Dendritic cell treated with granulocyte-macrophage colony-stimulating factor and Interleukin-4, amounts not matched to agents 40 ng/mL and 50 ng/mL, for 4 days (primary cell): ENCODE measurements at regions not wholly inside any gene's neighbourhood (a gene's known extent, or its start where the extent isn't known, plus 50 kb on each side); places are given as distances from the start of the nearest gene placed in this dataset.
"Not testable (repeated sequence)": the region's sequence is repeated elsewhere in the genome, so short reads cannot be mapped to it uniquely, and the experiment has no call there.

Source experiments
- H3K27ac Mint-ChIP-seq: one replicate; pipeline ENCODE4 v1.8.0; 2022; ENCODE audit warnings: mild to moderate bottlenecking, mixed read lengths
- H3K27me3 Mint-ChIP-seq: one replicate; pipeline ENCODE4 v1.8.0; 2022; ENCODE audit warnings: mild to moderate bottlenecking, mixed read lengths
- H3K36me3 Mint-ChIP-seq: one replicate; pipeline ENCODE4 v1.8.0; 2022; ENCODE audit warnings: low read depth, mixed read lengths
- H3K4me1 Mint-ChIP-seq: one replicate; pipeline ENCODE4 v1.8.0; 2022; ENCODE audit warnings: low read depth, mixed read lengths
- H3K4me3 Mint-ChIP-seq: one replicate; pipeline ENCODE4 v1.8.0; 2022; ENCODE audit warnings: mild to moderate bottlenecking, moderate library complexity, mixed read lengths
- H3K9me3 Mint-ChIP-seq: one replicate; pipeline ENCODE4 v1.8.0; 2022; ENCODE audit warnings: mixed read lengths
- intact Hi-C: fragments of 100-400 bp; cut with micrococcal nuclease; formaldehyde crosslinking; loops from one replicate; pipeline ENCODE4 v1.15.0; 2022

- H3K9me3 Mint-ChIP-seq = peaks cover 38% of the 10 kb centered on the region
- no peak overlapping the region for H3K4me3 Mint-ChIP-seq
- no peaks in the 10 kb centered on the region for H3K36me3 Mint-ChIP-seq
These were observed 55.6 kb downstream of the OR4C45 start for GRCh38 chr11:50088231-50088630.

GRCh38 chr11:50098186-50098725 lies 65.6 kb downstream of the OR4C45 start:
- Mint-ChIP-seq H3K4me1 (no peaks in the 10 kb centered on the region), H3K36me3 (no peaks in the 10 kb centered on the region), H3K27ac (no peak overlapping the region), H3K4me3 (no peak overlapping the region), H3K9me3 (peaks cover 24% of the 10 kb centered on the region), H3K27me3 (no peaks in the 10 kb centered on the region)
- intact Hi-C loops = no loop called here

More at GRCh38 chr11:50088231-50088630, 55.6 kb downstream of the OR4C45 start:
- H3K27ac Mint-ChIP-seq = no peak overlapping the region
- intact Hi-C loops = no loop called here
- no peaks in the 10 kb centered on the region for H3K4me1 Mint-ChIP-seq
- no peaks in the 10 kb centered on the region for H3K27me3 Mint-ChIP-seq

DNA sequence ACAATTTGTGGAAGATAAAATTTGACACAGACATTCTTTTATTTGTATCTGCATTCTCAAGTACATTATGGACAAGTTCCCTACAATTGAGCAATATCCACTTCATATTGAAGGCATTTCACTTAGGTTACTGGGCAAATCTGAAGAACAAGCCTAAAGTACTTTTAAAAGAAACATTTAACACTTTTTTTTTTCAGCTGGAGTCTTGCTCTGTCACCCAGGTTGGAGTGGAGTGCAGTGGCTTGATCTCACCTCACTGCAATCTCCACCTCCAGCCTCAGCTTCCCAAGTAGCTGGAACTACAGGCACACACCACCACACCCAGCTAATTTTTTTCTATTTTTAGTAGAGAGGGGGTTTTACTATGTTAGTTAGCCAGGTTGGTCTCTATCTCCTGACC lies 70.2 kb downstream of the OR4C45 start:
- H3K27me3 Mint-ChIP-seq = no peaks in the 10 kb centered on the region
- no peaks in the 10 kb centered on the region for H3K4me1 Mint-ChIP-seq
- H3K27ac Mint-ChIP-seq = no peak overlapping the region

DNA sequence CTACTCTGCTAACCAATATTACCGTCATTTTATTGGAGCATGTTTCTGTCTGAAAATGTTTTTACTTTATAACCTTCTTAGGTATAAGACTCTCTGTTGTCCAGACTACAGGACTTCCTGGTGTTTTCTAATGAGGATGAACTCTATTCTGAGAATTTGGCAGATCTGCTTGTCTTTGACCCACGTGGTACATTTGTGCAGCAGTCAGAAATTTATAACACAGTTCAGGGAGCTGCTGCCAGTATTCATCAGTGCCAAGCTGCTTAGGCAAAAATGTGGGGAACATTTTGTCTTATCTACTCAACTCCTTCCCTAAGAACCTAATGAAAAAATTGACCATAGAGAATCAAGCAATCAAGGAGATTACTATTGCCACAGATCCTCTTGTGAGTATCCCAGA lies 108.0 kb downstream of the OR4C45 start:
- peaks cover 59% of the 10 kb centered on the region for H3K9me3 Mint-ChIP-seq
- intact Hi-C loops, H3K36me3 Mint-ChIP-seq, H3K4me1 Mint-ChIP-seq, H3K27me3 Mint-ChIP-seq, H3K4me3 Mint-ChIP-seq, H3K27ac Mint-ChIP-seq: not testable (repeated sequence)

More for the DNA sequence above, 70.2 kb downstream of the OR4C45 start:
- intact Hi-C loops = no loop called here
- Mint-ChIP-seq H3K36me3 (no peaks in the 10 kb centered on the region), H3K9me3 (peaks cover 11% of the 10 kb centered on the region), H3K4me3 (no peak overlapping the region)

GRCh38 chr11:50146308-50146707 lies 113.6 kb downstream of the OR4C45 start:
- peaks cover 70% of the 10 kb centered on the region for H3K9me3 Mint-ChIP-seq
- H3K4me1 Mint-ChIP-seq, H3K27ac Mint-ChIP-seq, intact Hi-C loops, H3K4me3 Mint-ChIP-seq, H3K27me3 Mint-ChIP-seq, H3K36me3 Mint-ChIP-seq: not testable (repeated sequence)

GRCh38 chr11:50147946-50148345 lies 115.3 kb downstream of the OR4C45 start:
- peaks cover 64% of the 10 kb centered on the region for H3K9me3 Mint-ChIP-seq
- H3K4me3 Mint-ChIP-seq, H3K4me1 Mint-ChIP-seq, H3K27me3 Mint-ChIP-seq, H3K36me3 Mint-ChIP-seq, intact Hi-C loops, H3K27ac Mint-ChIP-seq: not testable (repeated sequence)

DNA sequence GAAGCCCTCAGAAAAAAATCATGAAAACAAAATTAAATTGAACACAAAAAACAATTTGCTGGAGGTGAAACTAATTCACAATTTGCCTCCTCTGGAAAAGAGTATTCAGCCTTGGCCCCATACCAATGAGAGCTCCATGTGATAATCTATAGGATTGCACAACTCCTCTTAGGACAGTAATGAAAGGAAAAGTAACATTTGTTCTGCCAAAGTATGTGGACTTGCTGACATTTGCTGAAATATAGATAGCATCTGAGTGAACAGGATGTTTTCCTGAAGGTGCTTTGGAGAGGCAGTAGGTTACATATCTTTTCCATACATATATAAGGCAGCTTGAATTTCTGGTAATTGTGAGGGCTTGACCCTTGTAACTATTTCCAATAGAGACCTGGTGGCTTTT lies 122.8 kb downstream of the OR4C45 start:
- Mint-ChIP-seq H3K9me3 (peaks cover 55% of the 10 kb centered on the region), H3K4me1 (no peaks in the 10 kb centered on the region), H3K4me3 (no peak overlapping the region), H3K27ac (no peak overlapping the region), H3K27me3 (no peaks in the 10 kb centered on the region), H3K36me3 (no peaks in the 10 kb centered on the region)
- intact Hi-C loops = no loop called here

- no peak overlapping the region for H3K27ac Mint-ChIP-seq
- H3K4me3 Mint-ChIP-seq = no peak overlapping the region
- intact Hi-C loops = no loop called here
- H3K27me3 Mint-ChIP-seq = no peaks in the 10 kb centered on the region
- H3K4me1 Mint-ChIP-seq = no peaks in the 10 kb centered on the region
- H3K9me3 Mint-ChIP-seq = peaks cover 63% of the 10 kb centered on the region
- no peaks in the 10 kb centered on the region for H3K36me3 Mint-ChIP-seq
These were observed 131.4 kb downstream of the OR4C45 start for GRCh38 chr11:50164050-50164449.

DNA sequence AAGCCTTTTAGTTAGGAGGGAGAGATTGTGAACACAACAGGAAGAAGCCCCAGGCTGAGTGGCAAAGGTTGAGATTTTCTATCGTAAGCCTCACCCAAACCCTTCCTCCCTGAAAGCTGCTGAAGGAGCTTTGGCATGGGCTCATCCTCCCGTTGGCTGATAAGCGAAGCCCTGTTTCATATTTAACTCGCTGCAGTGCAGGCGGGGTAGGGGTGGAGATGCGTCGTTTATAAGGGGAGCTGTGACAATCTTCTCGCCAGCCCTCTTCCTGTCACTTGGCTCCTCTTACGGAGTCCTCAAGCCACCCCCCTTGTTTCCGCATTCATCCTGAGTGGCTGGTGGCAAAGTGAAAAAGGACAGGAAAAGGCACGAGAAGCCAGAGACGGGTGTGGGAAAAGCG lies 137.0 kb downstream of the OR4C45 start:
- no peak overlapping the region for H3K27ac Mint-ChIP-seq
- intact Hi-C loops = no loop called here
- H3K9me3 Mint-ChIP-seq = peaks cover 47% of the 10 kb centered on the region
- no peaks in the 10 kb centered on the region for H3K4me1 Mint-ChIP-seq
- no peak overlapping the region for H3K4me3 Mint-ChIP-seq
- H3K36me3 Mint-ChIP-seq = no peaks in the 10 kb centered on the region
- H3K27me3 Mint-ChIP-seq = no peaks in the 10 kb centered on the region

- Mint-ChIP-seq H3K36me3 (no peaks in the 10 kb centered on the region), H3K4me3 (no peak overlapping the region), H3K27ac (no peak overlapping the region), H3K27me3 (no peaks in the 10 kb centered on the region), H3K9me3 (peaks cover 46% of the 10 kb centered on the region), H3K4me1 (no peaks in the 10 kb centered on the region)
- intact Hi-C loops = no loop called here
These were observed 137.4 kb downstream of the OR4C45 start for GRCh38 chr11:50170115-50170514.

DNA sequence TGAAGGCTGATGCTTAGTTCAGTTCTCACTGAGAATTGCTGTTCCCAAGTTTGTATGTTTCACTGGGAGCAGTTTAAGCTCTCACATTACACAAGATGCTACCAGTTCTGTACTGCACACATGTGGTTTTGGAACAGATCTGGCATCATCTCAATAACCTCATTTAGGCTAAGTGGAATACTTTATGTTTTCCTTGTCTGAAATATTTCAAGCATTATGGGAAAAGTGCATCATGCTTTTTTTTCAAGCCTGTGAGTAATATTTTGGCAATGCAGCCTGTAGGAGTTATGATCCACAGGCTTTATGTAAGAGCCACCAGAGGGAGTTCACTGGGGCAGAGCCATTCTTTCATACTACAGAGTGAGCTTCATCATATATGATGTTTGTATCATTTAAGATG lies 141.5 kb downstream of the OR4C45 start:
- Mint-ChIP-seq H3K4me1 (no peaks in the 10 kb centered on the region), H3K27ac (no peak overlapping the region), H3K27me3 (no peaks in the 10 kb centered on the region), H3K9me3 (peaks cover 41% of the 10 kb centered on the region), H3K36me3 (no peaks in the 10 kb centered on the region), H3K4me3 (no peak overlapping the region)
- intact Hi-C loops = no loop called here

DNA sequence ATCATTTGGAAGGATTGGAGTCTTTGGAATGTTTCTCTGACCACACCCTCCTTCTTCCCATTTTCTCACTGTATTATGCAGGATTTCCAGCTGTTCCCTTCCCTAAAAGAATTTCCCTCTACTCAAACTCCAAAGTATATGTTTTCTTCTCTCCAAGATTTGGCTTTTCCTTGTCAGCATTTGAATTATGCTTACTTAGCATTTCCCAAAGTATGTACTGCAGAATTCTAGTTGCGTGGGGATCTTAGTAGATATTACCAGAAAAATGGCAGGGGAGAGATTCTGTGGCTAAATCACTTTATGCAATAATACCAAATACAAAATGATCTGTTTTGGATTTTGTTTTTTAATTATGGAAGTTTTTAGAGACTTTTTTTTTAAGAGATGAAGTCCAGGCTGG lies 142.3 kb downstream of the OR4C45 start:
- Mint-ChIP-seq H3K9me3 (peaks cover 33% of the 10 kb centered on the region), H3K4me1 (no peaks in the 10 kb centered on the region), H3K4me3 (no peak overlapping the region), H3K27ac (no peak overlapping the region), H3K36me3 (no peaks in the 10 kb centered on the region), H3K27me3 (no peaks in the 10 kb centered on the region)
- intact Hi-C loops = no loop called here

GRCh38 chr11:50178737-50179136 lies 146.1 kb downstream of the OR4C45 start:
- H3K4me3 Mint-ChIP-seq = no peak overlapping the region

GRCh38 chr11:50181334-50181733 lies 148.7 kb downstream of the OR4C45 start:
- H3K27me3 Mint-ChIP-seq = no peaks in the 10 kb centered on the region
- peaks cover 43% of the 10 kb centered on the region for H3K9me3 Mint-ChIP-seq
- H3K4me1 Mint-ChIP-seq = no peaks in the 10 kb centered on the region
- H3K4me3 Mint-ChIP-seq = no peak overlapping the region
- H3K36me3 Mint-ChIP-seq = no peaks in the 10 kb centered on the region
- H3K27ac Mint-ChIP-seq = no peak overlapping the region
- intact Hi-C loops = no loop called here

More at GRCh38 chr11:50178737-50179136, 146.1 kb downstream of the OR4C45 start:
- H3K9me3 Mint-ChIP-seq = peaks cover 17% of the 10 kb centered on the region
- H3K36me3 Mint-ChIP-seq = no peaks in the 10 kb centered on the region
- H3K27me3 Mint-ChIP-seq = no peaks in the 10 kb centered on the region
- H3K27ac Mint-ChIP-seq = no peak overlapping the region
- H3K4me1 Mint-ChIP-seq = no peaks in the 10 kb centered on the region
- intact Hi-C loops = no loop called here

DNA sequence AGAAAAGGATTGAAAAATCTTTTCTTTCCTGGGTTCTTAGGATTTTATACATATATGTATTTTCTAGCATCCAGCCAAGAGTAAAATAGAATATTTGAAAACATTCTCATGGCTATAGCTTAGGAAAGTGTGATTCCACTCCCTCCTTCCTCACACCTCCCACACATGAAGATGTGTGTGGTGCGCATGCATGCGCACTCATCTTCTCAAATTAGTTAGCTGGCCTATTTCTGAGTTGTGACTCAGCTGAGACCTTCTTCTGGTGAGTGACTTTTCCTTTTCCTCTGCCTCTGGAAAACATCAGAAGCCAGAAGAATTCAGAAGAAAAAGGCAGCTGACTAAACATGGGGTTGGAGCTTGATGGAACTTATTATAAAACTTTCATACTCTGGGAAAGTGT lies 149.8 kb downstream of the OR4C45 start:
- no peaks in the 10 kb centered on the region for H3K27me3 Mint-ChIP-seq

More for the DNA sequence above, 149.8 kb downstream of the OR4C45 start:
- Mint-ChIP-seq H3K36me3 (no peaks in the 10 kb centered on the region), H3K4me1 (no peaks in the 10 kb centered on the region), H3K27ac (no peak overlapping the region), H3K4me3 (no peak overlapping the region), H3K9me3 (peaks cover 44% of the 10 kb centered on the region)
- intact Hi-C loops = no loop called here
